ENCODE measurements at regions not wholly inside any gene's neighbourhood (a gene's known extent, or its start where the extent isn't known, plus 50 kb on each side); places are given as distances from the start of the nearest gene placed in this dataset.

- H3K4me3 ChIP-seq, result no peak overlapping the region
- H3K36me3 ChIP-seq, result no peaks in the 10 kb centered on the region
- intact Hi-C loops (cut with DNase I; ENCODE audit: low total_unique reads), result no loop called here
- H3K27ac ChIP-seq, result no peak overlapping the region
- H3K4me1 ChIP-seq, result no peaks in the 10 kb centered on the region
- TF ChIP-seq CTCF (IDR thresholded peaks at IDR 0.05), result no peak
- DNase-seq, result no peak
- H3K27me3 ChIP-seq, result no peaks in the 10 kb centered on the region
- H3K9me3 ChIP-seq, result no peaks in the 10 kb centered on the region
These were observed 71.0 kb downstream of the COQ2 start for GRCh38 chr4:83213640-83214039.

- Histone ChIP-seq H3K9me3 (no peaks in the 10 kb centered on the region), H3K4me1 (peaks cover 0 to 7% (median 0%) of the 10 kb centered on the region in 4 donors), H3K27ac (no peak overlapping the region), H3K27me3 (no peaks in the 10 kb centered on the region), H3K4me3 (no peak overlapping the region), H3K36me3 (no peaks in the 10 kb centered on the region)
- no peak for TF ChIP-seq CTCF (IDR thresholded peaks at IDR 0.05)
- no peak for DNase-seq
- intact Hi-C loops (cut with DNase I; ENCODE audit: low total_unique reads), result no loop called here
These were observed 72.4 kb downstream of the COQ2 start for GRCh38 chr4:83212041-83212851.

GRCh38 chr4:83209419-83209818, 75.2 kb downstream of the COQ2 start:
- Histone ChIP-seq H3K36me3 (no peaks in the 10 kb centered on the region), H3K4me1 (peaks cover 0 to 10% (median 0%) of the 10 kb centered on the region in 4 donors), H3K27me3 (no peaks in the 10 kb centered on the region), H3K27ac (no peak overlapping the region), H3K4me3 (no peak overlapping the region), H3K9me3 (no peaks in the 10 kb centered on the region)
- intact Hi-C loops (cut with DNase I; ENCODE audit: low total_unique reads), result no loop called here
- DNase-seq, result no peak
- TF ChIP-seq CTCF (IDR thresholded peaks at IDR 0.05), result no peak

GRCh38 chr4:83208371-83209365, 75.9 kb downstream of the COQ2 start:
- DNase-seq, result no peak
- Histone ChIP-seq H3K27ac (no peak overlapping the region), H3K4me1 (peaks cover 0 to 10% (median 0%) of the 10 kb centered on the region in 4 donors), H3K27me3 (no peaks in the 10 kb centered on the region), H3K4me3 (no peak overlapping the region), H3K36me3 (no peaks in the 10 kb centered on the region), H3K9me3 (no peaks in the 10 kb centered on the region)
- TF ChIP-seq CTCF (IDR thresholded peaks at IDR 0.05), result no peak
- intact Hi-C loops (cut with DNase I; ENCODE audit: low total_unique reads), result no loop called here

- Histone ChIP-seq H3K4me1 (peaks cover 0 to 10% (median 0%) of the 10 kb centered on the region in 4 donors), H3K4me3 (no peak overlapping the region), H3K27me3 (no peaks in the 10 kb centered on the region), H3K9me3 (no peaks in the 10 kb centered on the region), H3K27ac (no peak overlapping the region), H3K36me3 (no peaks in the 10 kb centered on the region)
- no peak for DNase-seq
- intact Hi-C loops (cut with DNase I; ENCODE audit: low total_unique reads), result no loop called here
- no peak for TF ChIP-seq CTCF (IDR thresholded peaks at IDR 0.05)
These were observed 77.0 kb downstream of the COQ2 start for GRCh38 chr4:83207497-83208101.
